ENCODE measurements at regions not wholly inside any gene's neighbourhood (a gene's known extent, or its start where the extent isn't known, plus 50 kb on each side); places are given as distances from the start of the nearest gene placed in this dataset.

DNA sequence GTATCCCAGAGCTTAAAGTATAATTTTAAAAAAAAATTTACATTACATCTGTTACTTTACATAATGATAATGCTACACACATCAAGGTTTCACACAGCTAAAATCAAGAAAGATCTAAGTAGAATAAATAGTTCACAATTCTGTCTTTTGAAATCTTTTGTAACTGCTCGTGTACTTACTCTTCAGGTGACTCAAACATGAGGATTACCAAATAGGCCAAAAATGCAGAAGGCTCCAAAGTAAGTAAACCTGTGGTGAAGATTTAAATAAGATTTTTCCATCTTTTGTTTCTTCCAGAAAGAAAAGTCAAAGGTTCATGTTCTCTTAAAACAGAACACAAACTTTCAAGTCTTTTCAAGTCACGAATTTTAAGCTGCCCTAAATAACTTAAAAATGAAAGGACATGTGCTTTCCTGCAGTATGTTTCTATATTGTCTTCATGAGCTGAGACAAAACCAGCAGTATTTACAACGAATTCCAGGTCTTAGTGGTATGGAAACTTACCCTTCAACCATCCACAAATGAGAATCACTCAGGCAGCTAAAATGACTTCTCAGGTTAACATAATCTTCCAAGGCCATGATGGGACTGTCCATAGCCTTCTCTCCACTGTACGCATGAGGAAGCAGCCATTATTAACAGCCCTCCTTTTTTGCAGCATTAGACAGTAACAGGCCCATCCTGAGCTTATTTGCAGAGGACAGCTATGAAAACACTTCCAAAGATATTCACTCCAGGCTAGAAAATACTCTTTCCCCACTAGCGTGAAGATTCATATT, 172.8 kb upstream of the EDNRA start:
- Histone ChIP-seq H3K4me1 (ENCODE audit: control insufficient read depth, low read depth, low read length) (no peaks in the 10 kb centered on the region), H3K9ac (ENCODE audit: low read length) (no peak overlapping the region), H3K9me3 (ENCODE audit: control insufficient read depth, low read depth, low read length) (no peaks in the 10 kb centered on the region), H3K36me3 (ENCODE audit: control insufficient read depth, low read depth, low read length) (no peaks in the 10 kb centered on the region), H3K27me3 (ENCODE audit: control insufficient read depth, insufficient read depth, low read length) (no peaks in the 10 kb centered on the region), H3K27ac (ENCODE audit: low read length) (no peak overlapping the region), H3K4me3 (ENCODE audit: low read length) (no peak overlapping the region)

DNA sequence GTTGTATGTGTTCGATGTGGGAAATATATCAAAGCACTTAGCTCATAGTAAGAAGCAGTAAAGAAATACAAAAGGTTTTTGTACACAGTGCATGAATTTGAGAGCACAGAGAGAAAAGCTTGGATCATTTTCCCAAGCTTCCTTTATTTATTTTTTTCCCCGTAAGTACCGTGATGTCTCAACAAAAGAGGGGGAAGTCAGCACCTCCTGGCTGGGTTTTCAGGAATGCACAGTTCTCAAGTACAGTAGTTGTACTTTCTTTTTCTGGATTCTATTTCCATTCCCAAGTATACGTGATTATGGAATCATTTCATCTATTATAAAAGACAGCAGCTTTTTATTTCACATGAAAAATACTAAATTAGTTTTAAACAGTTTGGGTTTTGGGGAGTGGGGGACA, 171.5 kb upstream of the EDNRA start:
- no peaks in the 10 kb centered on the region for H3K9me3 ChIP-seq (ENCODE audit: control insufficient read depth, low read depth, low read length)
- no peak overlapping the region for H3K27ac ChIP-seq (ENCODE audit: low read length)
- no peaks in the 10 kb centered on the region for H3K4me1 ChIP-seq (ENCODE audit: control insufficient read depth, low read depth, low read length)
- no peak overlapping the region for H3K9ac ChIP-seq (ENCODE audit: low read length)
- no peak overlapping the region for H3K4me3 ChIP-seq (ENCODE audit: low read length)
- H3K27me3 ChIP-seq (ENCODE audit: control insufficient read depth, insufficient read depth, low read length): no peaks in the 10 kb centered on the region
- no peaks in the 10 kb centered on the region for H3K36me3 ChIP-seq (ENCODE audit: control insufficient read depth, low read depth, low read length)

DNA sequence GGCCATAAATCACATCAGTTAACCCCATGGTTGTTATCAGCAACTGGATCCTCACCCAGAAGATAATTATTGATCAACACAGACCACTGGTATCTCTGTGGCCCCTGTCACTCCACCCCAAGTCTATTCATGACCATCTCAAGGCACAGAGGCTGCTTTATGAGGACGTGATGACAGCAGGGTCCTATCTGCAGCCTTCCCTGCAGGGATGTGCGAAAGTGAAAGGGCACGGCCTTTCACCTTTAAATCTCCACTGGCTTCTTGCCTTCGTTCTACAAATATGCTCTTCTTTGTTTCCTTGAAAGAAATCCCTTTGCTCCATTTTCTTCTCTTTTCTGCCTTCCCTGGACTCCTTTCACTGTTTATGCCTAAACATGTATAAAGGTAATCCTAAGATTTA, 170.6 kb upstream of the EDNRA start:
- Histone ChIP-seq H3K4me3 (ENCODE audit: low read length) (no peak overlapping the region), H3K36me3 (ENCODE audit: control insufficient read depth, low read depth, low read length) (no peaks in the 10 kb centered on the region), H3K9me3 (ENCODE audit: control insufficient read depth, low read depth, low read length) (no peaks in the 10 kb centered on the region), H3K9ac (ENCODE audit: low read length) (no peak overlapping the region), H3K27me3 (ENCODE audit: control insufficient read depth, insufficient read depth, low read length) (no peaks in the 10 kb centered on the region), H3K4me1 (ENCODE audit: control insufficient read depth, low read depth, low read length) (no peaks in the 10 kb centered on the region), H3K27ac (ENCODE audit: low read length) (no peak overlapping the region)

DNA sequence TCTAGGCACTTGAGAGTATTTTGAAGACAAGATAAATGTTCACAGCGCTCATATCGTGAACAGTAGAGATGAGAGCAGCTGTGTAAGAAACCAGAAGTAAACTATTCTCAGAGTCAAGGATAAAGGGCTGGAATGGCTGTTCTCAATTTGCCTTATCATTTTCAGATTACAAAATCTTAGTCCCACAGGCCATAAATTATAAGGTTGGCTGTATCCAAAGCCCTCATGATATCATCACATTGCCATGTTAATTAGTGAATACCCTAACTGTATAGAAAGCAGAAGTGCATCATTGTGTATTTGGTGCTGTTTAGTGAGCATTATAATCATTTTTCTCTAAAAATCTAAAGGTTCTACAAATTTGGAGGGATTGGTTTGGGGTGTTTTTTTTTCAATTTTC, 168.9 kb upstream of the EDNRA start:
- Histone ChIP-seq H3K36me3 (ENCODE audit: control insufficient read depth, low read depth, low read length) (no peaks in the 10 kb centered on the region), H3K9me3 (ENCODE audit: control insufficient read depth, low read depth, low read length) (no peaks in the 10 kb centered on the region), H3K9ac (ENCODE audit: low read length) (no peak overlapping the region), H3K27me3 (ENCODE audit: control insufficient read depth, insufficient read depth, low read length) (no peaks in the 10 kb centered on the region), H3K4me1 (ENCODE audit: control insufficient read depth, low read depth, low read length) (no peaks in the 10 kb centered on the region), H3K27ac (ENCODE audit: low read length) (no peak overlapping the region), H3K4me3 (ENCODE audit: low read length) (no peak overlapping the region)

DNA sequence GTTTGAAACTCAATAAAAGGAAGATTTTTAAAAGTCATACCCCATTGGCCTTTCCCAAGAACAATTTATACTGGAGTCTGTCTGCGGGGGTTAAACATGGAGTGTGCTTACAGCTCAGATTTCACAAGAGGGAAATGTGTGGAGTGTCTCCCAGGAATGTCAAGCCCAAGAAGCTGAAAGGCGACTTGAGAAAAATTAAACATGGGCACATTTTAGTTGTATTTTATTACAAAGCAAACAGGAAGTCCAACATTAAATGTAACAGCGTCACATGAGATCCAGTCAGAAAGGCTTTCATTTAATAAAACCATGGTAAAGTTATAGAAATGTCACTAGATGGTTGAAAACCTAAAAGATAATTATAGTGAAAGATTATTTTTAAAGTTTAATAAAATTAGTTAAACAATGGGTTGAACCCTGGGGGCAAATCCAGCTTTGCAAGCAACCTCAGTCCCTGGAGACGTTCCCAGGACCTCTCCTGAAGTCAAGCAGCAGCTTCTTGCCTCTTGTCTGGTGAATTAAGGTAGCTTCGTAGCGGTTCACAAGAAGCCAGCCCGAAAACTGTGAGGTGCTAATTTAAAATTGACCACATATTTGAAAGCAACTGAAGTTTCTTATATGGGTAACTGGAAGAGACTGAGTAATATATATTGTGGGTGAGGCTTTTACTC, 168.4 kb upstream of the EDNRA start:
- Histone ChIP-seq H3K27me3 (ENCODE audit: control insufficient read depth, insufficient read depth, low read length) (no peaks in the 10 kb centered on the region), H3K9me3 (ENCODE audit: control insufficient read depth, low read depth, low read length) (no peaks in the 10 kb centered on the region), H3K27ac (ENCODE audit: low read length) (no peak overlapping the region), H3K36me3 (ENCODE audit: control insufficient read depth, low read depth, low read length) (no peaks in the 10 kb centered on the region), H3K4me1 (ENCODE audit: control insufficient read depth, low read depth, low read length) (no peaks in the 10 kb centered on the region), H3K4me3 (ENCODE audit: low read length) (no peak overlapping the region), H3K9ac (ENCODE audit: low read length) (no peak overlapping the region)

DNA sequence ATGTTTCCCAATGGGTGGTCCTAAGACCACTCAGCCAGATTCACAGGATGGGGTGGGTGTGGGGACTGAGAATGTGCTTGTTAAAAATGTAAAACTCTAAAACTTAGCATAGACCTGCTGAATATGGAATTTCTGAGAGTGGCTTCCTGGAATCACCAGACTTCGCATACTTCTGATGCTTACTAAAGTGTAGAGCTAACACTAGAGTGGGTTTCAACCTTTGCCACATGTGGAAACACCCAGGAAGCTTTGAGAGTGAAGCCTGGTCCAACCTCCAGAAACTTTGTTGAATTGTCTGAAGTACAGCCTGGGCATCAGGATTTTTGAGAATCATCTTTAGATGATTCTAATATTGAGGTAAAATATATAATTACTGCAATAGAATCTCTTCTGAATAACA, 167.8 kb upstream of the EDNRA start:
- no peak overlapping the region for H3K9ac ChIP-seq (ENCODE audit: low read length)
- H3K36me3 ChIP-seq (ENCODE audit: control insufficient read depth, low read depth, low read length): no peaks in the 10 kb centered on the region
- no peak overlapping the region for H3K27ac ChIP-seq (ENCODE audit: low read length)
- no peak overlapping the region for H3K4me3 ChIP-seq (ENCODE audit: low read length)
- H3K27me3 ChIP-seq (ENCODE audit: control insufficient read depth, insufficient read depth, low read length): no peaks in the 10 kb centered on the region
- H3K9me3 ChIP-seq (ENCODE audit: control insufficient read depth, low read depth, low read length): no peaks in the 10 kb centered on the region
- no peaks in the 10 kb centered on the region for H3K4me1 ChIP-seq (ENCODE audit: control insufficient read depth, low read depth, low read length)

DNA sequence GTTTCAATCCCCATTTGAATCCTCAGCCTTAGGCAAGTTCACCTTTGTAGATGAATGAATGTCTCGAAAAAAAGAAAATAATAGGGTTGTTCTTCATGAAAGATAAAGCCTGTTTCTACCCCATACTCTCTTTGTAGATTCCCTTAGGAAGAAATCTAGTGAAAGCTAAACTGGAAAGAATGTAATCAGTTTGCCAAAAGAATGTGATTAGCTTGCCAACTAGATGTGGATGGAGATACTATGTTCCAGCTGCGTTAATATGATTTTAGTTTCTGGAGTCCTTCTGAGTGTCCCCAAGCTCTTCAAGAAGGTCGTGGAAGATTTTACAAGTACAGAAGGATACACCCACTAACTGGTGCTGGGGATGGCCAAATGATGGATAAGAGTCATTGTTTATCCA, 162.3 kb upstream of the EDNRA start:
- Histone ChIP-seq H3K9me3 (ENCODE audit: control insufficient read depth, low read depth, low read length) (no peaks in the 10 kb centered on the region), H3K4me3 (ENCODE audit: low read length) (no peak overlapping the region), H3K9ac (ENCODE audit: low read length) (no peak overlapping the region), H3K36me3 (ENCODE audit: control insufficient read depth, low read depth, low read length) (no peaks in the 10 kb centered on the region), H3K4me1 (ENCODE audit: control insufficient read depth, low read depth, low read length) (no peaks in the 10 kb centered on the region), H3K27me3 (ENCODE audit: control insufficient read depth, insufficient read depth, low read length) (no peaks in the 10 kb centered on the region), H3K27ac (ENCODE audit: low read length) (no peak overlapping the region)

DNA sequence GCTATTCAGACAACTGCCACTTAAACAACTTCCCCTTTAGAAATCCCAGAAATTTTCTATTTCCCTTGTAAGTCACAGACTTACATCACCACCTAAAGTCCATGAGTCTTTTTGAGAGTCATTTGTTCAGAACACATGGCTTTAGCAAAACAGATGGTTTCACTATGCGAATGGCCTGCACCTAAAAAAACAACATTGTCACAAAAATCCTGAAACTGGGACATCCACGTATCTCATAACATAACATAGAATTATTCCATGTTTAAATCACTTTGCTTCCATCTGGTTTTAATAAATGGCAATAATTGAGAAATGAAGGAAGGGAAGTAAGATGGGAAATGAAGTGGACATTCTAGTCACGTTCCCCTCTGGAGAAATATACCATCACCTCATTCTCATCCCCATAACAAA, 155.3 kb upstream of the EDNRA start:
- H3K9ac ChIP-seq (ENCODE audit: low read length): no peak overlapping the region
- no peak overlapping the region for H3K27ac ChIP-seq (ENCODE audit: low read length)
- no peaks in the 10 kb centered on the region for H3K27me3 ChIP-seq (ENCODE audit: control insufficient read depth, insufficient read depth, low read length)
- no peaks in the 10 kb centered on the region for H3K36me3 ChIP-seq (ENCODE audit: control insufficient read depth, low read depth, low read length)
- no peak overlapping the region for H3K4me3 ChIP-seq (ENCODE audit: low read length)
- no peaks in the 10 kb centered on the region for H3K4me1 ChIP-seq (ENCODE audit: control insufficient read depth, low read depth, low read length)
- H3K9me3 ChIP-seq (ENCODE audit: control insufficient read depth, low read depth, low read length): no peaks in the 10 kb centered on the region

DNA sequence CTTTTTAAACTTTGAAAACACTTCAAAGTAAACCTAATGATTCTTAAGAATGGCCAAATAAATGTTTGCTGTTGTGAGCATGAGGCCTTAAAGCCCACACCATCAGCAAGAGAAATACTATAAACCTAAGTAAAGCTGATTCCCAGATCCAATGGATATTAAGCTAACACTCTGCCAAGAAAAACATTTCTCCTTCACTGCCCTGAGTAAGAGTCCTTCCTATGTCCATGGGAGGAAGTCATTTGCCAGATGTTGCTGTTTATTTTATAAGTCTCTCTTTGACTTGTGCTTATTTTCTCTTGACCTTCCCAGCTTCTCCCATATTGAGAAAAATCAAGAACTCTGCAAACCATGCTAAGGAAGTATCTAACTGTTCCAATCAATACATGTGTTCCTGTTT, 154.3 kb upstream of the EDNRA start:
- H3K9me3 ChIP-seq (ENCODE audit: control insufficient read depth, low read depth, low read length): no peaks in the 10 kb centered on the region
- H3K9ac ChIP-seq (ENCODE audit: low read length): no peak overlapping the region
- no peak overlapping the region for H3K4me3 ChIP-seq (ENCODE audit: low read length)
- no peaks in the 10 kb centered on the region for H3K27me3 ChIP-seq (ENCODE audit: control insufficient read depth, insufficient read depth, low read length)
- H3K4me1 ChIP-seq (ENCODE audit: control insufficient read depth, low read depth, low read length): no peaks in the 10 kb centered on the region
- H3K36me3 ChIP-seq (ENCODE audit: control insufficient read depth, low read depth, low read length): no peaks in the 10 kb centered on the region
- no peak overlapping the region for H3K27ac ChIP-seq (ENCODE audit: low read length)

DNA sequence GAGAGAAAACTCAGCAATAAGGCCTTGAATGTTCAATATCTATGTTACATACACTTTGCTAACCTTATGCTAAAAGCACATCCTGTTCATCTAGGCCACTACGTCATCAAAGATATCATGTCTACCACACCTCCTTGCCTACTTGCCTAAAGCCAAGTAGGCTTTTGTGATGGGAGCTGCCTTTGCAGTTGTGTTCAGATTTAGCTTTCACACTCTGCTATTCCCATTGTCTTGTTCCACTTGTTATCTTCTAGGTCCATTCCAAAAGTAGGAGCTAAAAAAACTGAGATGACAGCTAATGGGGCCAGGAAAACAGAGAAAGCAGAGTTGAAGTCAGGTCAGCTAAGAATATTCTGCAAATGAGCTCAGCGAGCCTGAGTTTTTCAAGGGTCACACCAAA, 153.6 kb upstream of the EDNRA start:
- H3K27me3 ChIP-seq (ENCODE audit: control insufficient read depth, insufficient read depth, low read length): no peaks in the 10 kb centered on the region
- no peaks in the 10 kb centered on the region for H3K36me3 ChIP-seq (ENCODE audit: control insufficient read depth, low read depth, low read length)
- no peak overlapping the region for H3K27ac ChIP-seq (ENCODE audit: low read length)
- no peaks in the 10 kb centered on the region for H3K4me1 ChIP-seq (ENCODE audit: control insufficient read depth, low read depth, low read length)
- H3K4me3 ChIP-seq (ENCODE audit: low read length): no peak overlapping the region
- no peak overlapping the region for H3K9ac ChIP-seq (ENCODE audit: low read length)
- H3K9me3 ChIP-seq (ENCODE audit: control insufficient read depth, low read depth, low read length): no peaks in the 10 kb centered on the region

DNA sequence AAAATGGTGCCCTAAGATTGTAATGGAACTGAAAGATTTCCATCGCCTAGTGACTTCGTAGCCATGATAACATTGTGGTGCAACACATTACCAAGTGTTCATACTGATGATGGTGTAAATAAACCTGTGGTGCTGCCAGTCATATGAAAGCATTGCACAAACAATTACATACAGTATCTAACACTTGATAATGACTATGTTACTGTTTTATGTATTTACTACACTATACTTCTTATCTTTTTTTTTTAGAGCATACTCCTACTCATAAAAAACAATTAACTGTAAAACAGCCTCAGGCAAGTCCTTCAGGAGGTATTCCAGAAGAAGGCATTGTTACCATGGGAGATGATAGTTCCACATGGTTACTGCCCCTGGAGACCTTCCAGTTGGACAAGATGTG, 152.7 kb upstream of the EDNRA start:
- H3K4me1 ChIP-seq (ENCODE audit: control insufficient read depth, low read depth, low read length): no peaks in the 10 kb centered on the region
- H3K9ac ChIP-seq (ENCODE audit: low read length): no peak overlapping the region
- H3K27ac ChIP-seq (ENCODE audit: low read length): no peak overlapping the region
- H3K36me3 ChIP-seq (ENCODE audit: control insufficient read depth, low read depth, low read length): no peaks in the 10 kb centered on the region
- H3K9me3 ChIP-seq (ENCODE audit: control insufficient read depth, low read depth, low read length): no peaks in the 10 kb centered on the region
- H3K4me3 ChIP-seq (ENCODE audit: low read length): no peak overlapping the region
- H3K27me3 ChIP-seq (ENCODE audit: control insufficient read depth, insufficient read depth, low read length): no peaks in the 10 kb centered on the region
